ENCODE measurements at regions not wholly inside any gene's neighbourhood (a gene's known extent, or its start where the extent isn't known, plus 50 kb on each side); places are given as distances from the start of the nearest gene placed in this dataset.

- DNase-seq: no peak
Observed at GRCh38 chr2:156647377-156648010, 211.3 kb downstream of the GPD2 start.

- no peak for DNase-seq
Observed at GRCh38 chr2:156648522-156648921, 212.3 kb downstream of the GPD2 start.

- no peak for DNase-seq
Observed at GRCh38 chr2:156649596-156649995, 213.4 kb downstream of the GPD2 start.

- no peak for DNase-seq
Observed at GRCh38 chr2:156652691-156653090, 216.5 kb downstream of the GPD2 start.

- DNase-seq: no peak
Observed at GRCh38 chr2:156653675-156654074, 217.5 kb downstream of the GPD2 start.

GRCh38 chr2:156657809-156658208 lies 221.6 kb downstream of the GPD2 start:
- peak; percentile 10 for DNase-seq

- no peak for DNase-seq
Observed at GRCh38 chr2:156659694-156660093, 223.5 kb downstream of the GPD2 start.

GRCh38 chr2:156663757-156664409 lies 227.7 kb downstream of the GPD2 start:
- no peak for DNase-seq

- no peak for DNase-seq
Observed at GRCh38 chr2:156666130-156666785, 230.1 kb downstream of the GPD2 start.

- no peak for DNase-seq
Observed at GRCh38 chr2:156670104-156670503, 233.9 kb downstream of the GPD2 start.

GRCh38 chr2:156671706-156672361 lies 235.7 kb downstream of the GPD2 start:
- no peak for DNase-seq

- DNase-seq: no peak
Observed at GRCh38 chr2:156672556-156673332, 236.6 kb downstream of the GPD2 start.

GRCh38 chr2:156673333-156673615 lies 237.1 kb downstream of the GPD2 start:
- no peak for DNase-seq

GRCh38 chr2:156673981-156674380 lies 237.8 kb downstream of the GPD2 start:
- DNase-seq: no peak

GRCh38 chr2:156675896-156676295 lies 239.7 kb downstream of the GPD2 start:
- DNase-seq: no peak

GRCh38 chr2:156679820-156680219 lies 243.6 kb downstream of the GPD2 start:
- no peak for DNase-seq

- no peak for DNase-seq
Observed at GRCh38 chr2:156680266-156680665, 244.1 kb downstream of the GPD2 start.

- no peak for DNase-seq
Observed at GRCh38 chr2:156687126-156687525, 250.9 kb downstream of the GPD2 start.

GRCh38 chr2:156687715-156688114 lies 251.5 kb downstream of the GPD2 start:
- DNase-seq: peak; percentile 53

GRCh38 chr2:156689939-156690338 lies 253.8 kb downstream of the GPD2 start:
- no peak for DNase-seq

- DNase-seq: no peak
Observed at GRCh38 chr2:156691014-156691413, 254.8 kb downstream of the GPD2 start.

GRCh38 chr2:156695020-156695419 lies 258.8 kb downstream of the GPD2 start:
- DNase-seq: no peak

- DNase-seq: no peak
Observed at GRCh38 chr2:156695595-156695994, 259.4 kb downstream of the GPD2 start.
